Activated naive CD8-positive, alpha-beta T cell treated with anti-CD3 and anti-CD28 coated beads, Interleukin-2, amount 10 ng/mL, durations not matched to agents 7 days and 5 days (primary cell): ENCODE measurements at regions not wholly inside any gene's neighbourhood (a gene's known extent, or its start where the extent isn't known, plus 50 kb on each side); places are given as distances from the start of the nearest gene placed in this dataset.
A peak's percentile ranks its signal among the peaks of the same experiment; 100 is the strongest.
"Not testable (repeated sequence)": the region's sequence is repeated elsewhere in the genome, so short reads cannot be mapped to it uniquely, and the experiment has no call there.

Experiments used
- ATAC-seq: fragments of 150-1000 bp; cut with Tn5 transposase; one replicate; pipeline ENCODE4 v1.10.0; 2021; ENCODE audit warnings: low read depth, moderate library complexity
- POLR2A ChIA-PET: fragments of 350-600 bp; sonication (Branson Sonifier 250); formaldehyde crosslinking; loops from one replicate; lab custom pipeline; 2021; ENCODE audit warnings: antibody characterized with exemption; lab: Charles Lee
- DNase-seq: peaks from one replicate; pipeline ENCODE4 v3.0.0; 2021
- H3K27ac Mint-ChIP-seq: one replicate; pipeline ENCODE4 v1.8.0; 2022; ENCODE audit warnings: mild to moderate bottlenecking, mixed read lengths
- H3K27me3 Mint-ChIP-seq: one replicate; pipeline ENCODE4 v1.8.0; 2022; ENCODE audit warnings: mild to moderate bottlenecking, moderate library complexity, mixed read lengths
- H3K36me3 Mint-ChIP-seq: one replicate; pipeline ENCODE4 v1.8.0; 2021; ENCODE audit warnings: mild to moderate bottlenecking, mixed read lengths
- H3K4me1 Mint-ChIP-seq: one replicate; pipeline ENCODE4 v1.8.0; 2021; ENCODE audit warnings: mixed read lengths
- H3K4me3 Mint-ChIP-seq: one replicate; pipeline ENCODE4 v1.8.0; 2022; ENCODE audit warnings: mild to moderate bottlenecking, moderate library complexity, mixed read lengths
- H3K9me3 Mint-ChIP-seq: one replicate; pipeline ENCODE4 v1.8.0; 2021; ENCODE audit warnings: mixed read lengths

- DNase-seq (no peak), ATAC-seq (no peak)
- POLR2A ChIA-PET = no interaction called here
- no peaks in the 10 kb centered on the region for H3K27me3 Mint-ChIP-seq
- H3K36me3 Mint-ChIP-seq = peaks cover 54% of the 10 kb centered on the region
- H3K27ac Mint-ChIP-seq = no peak overlapping the region
- H3K9me3 Mint-ChIP-seq = no peaks in the 10 kb centered on the region
- no peak overlapping the region for H3K4me3 Mint-ChIP-seq
- no peaks in the 10 kb centered on the region for H3K4me1 Mint-ChIP-seq
These were observed 51.0 kb downstream of the IARS1 start for GRCh38 chr9:92242260-92243136.

GRCh38 chr9:92236915-92237314 is 56.6 kb downstream of the IARS1 start:
- no peak for DNase-seq
- POLR2A ChIA-PET = no interaction called here
- no peaks in the 10 kb centered on the region for H3K4me1 Mint-ChIP-seq
- peaks cover 36% of the 10 kb centered on the region for H3K36me3 Mint-ChIP-seq
- H3K27me3 Mint-ChIP-seq = no peaks in the 10 kb centered on the region
- no peak for ATAC-seq
- no peaks in the 10 kb centered on the region for H3K9me3 Mint-ChIP-seq
- H3K4me3 Mint-ChIP-seq = no peak overlapping the region
- H3K27ac Mint-ChIP-seq = no peak overlapping the region

GRCh38 chr9:92236465-92236864 is 57.0 kb downstream of the IARS1 start:
- Mint-ChIP-seq H3K27ac (no peak overlapping the region), H3K36me3 (peaks cover 34% of the 10 kb centered on the region), H3K27me3 (no peaks in the 10 kb centered on the region), H3K4me1 (no peaks in the 10 kb centered on the region), H3K4me3 (no peak overlapping the region), H3K9me3 (no peaks in the 10 kb centered on the region)
- ATAC-seq (no peak), DNase-seq (no peak)
- POLR2A ChIA-PET = no interaction called here

GRCh38 chr9:92234514-92234913 is 59.0 kb downstream of the IARS1 start:
- POLR2A ChIA-PET = no interaction called here
- Mint-ChIP-seq H3K36me3 (peaks cover 26% of the 10 kb centered on the region), H3K9me3 (no peaks in the 10 kb centered on the region), H3K4me1 (no peaks in the 10 kb centered on the region), H3K27me3 (no peaks in the 10 kb centered on the region), H3K27ac (no peak overlapping the region), H3K4me3 (no peak overlapping the region)
- DNase-seq = no peak
- ATAC-seq = no peak

GRCh38 chr9:92232190-92232589 is 61.3 kb downstream of the IARS1 start:
- no peaks in the 10 kb centered on the region for H3K4me1 Mint-ChIP-seq
- H3K27ac Mint-ChIP-seq = peak overlapping the region; percentile 2
- POLR2A ChIA-PET = no interaction called here
- H3K4me3 Mint-ChIP-seq = no peak overlapping the region
- H3K9me3 Mint-ChIP-seq = no peaks in the 10 kb centered on the region
- no peaks in the 10 kb centered on the region for H3K27me3 Mint-ChIP-seq
- H3K36me3 Mint-ChIP-seq = peaks cover 23% of the 10 kb centered on the region
- DNase-seq = no peak
- ATAC-seq = no peak

- ATAC-seq = no peak
- no peak overlapping the region for H3K4me3 Mint-ChIP-seq
- no peak overlapping the region for H3K27ac Mint-ChIP-seq
- H3K9me3 Mint-ChIP-seq = no peaks in the 10 kb centered on the region
- peaks cover 32% of the 10 kb centered on the region for H3K36me3 Mint-ChIP-seq
- H3K27me3 Mint-ChIP-seq = no peaks in the 10 kb centered on the region
- peaks cover 2% of the 10 kb centered on the region for H3K4me1 Mint-ChIP-seq
- no peak for DNase-seq
- POLR2A ChIA-PET = no interaction called here
These were observed 64.9 kb downstream of the IARS1 start for GRCh38 chr9:92228628-92229027.

- Mint-ChIP-seq H3K36me3 (peaks cover 46% of the 10 kb centered on the region), H3K4me1 (peaks cover 2% of the 10 kb centered on the region), H3K27me3 (no peaks in the 10 kb centered on the region), H3K4me3 (no peak overlapping the region), H3K27ac (no peak overlapping the region), H3K9me3 (no peaks in the 10 kb centered on the region)
- DNase-seq (no peak), ATAC-seq (no peak)
- POLR2A ChIA-PET = no interaction called here
These were observed 69.3 kb downstream of the IARS1 start for GRCh38 chr9:92224177-92224576.

- POLR2A ChIA-PET = no interaction called here
- Mint-ChIP-seq H3K9me3 (no peaks in the 10 kb centered on the region), H3K27me3 (no peaks in the 10 kb centered on the region), H3K27ac (no peak overlapping the region), H3K4me3 (no peak overlapping the region), H3K36me3 (peaks cover 47% of the 10 kb centered on the region), H3K4me1 (peaks cover 2% of the 10 kb centered on the region)
- DNase-seq = no peak
- ATAC-seq = no peak
These were observed 69.7 kb downstream of the IARS1 start for GRCh38 chr9:92223758-92224157.

GRCh38 chr9:92208693-92209524 is 84.6 kb downstream of the IARS1 start:
- Mint-ChIP-seq H3K4me1 (no peaks in the 10 kb centered on the region), H3K27ac (no peak overlapping the region), H3K9me3 (no peaks in the 10 kb centered on the region), H3K27me3 (no peaks in the 10 kb centered on the region), H3K36me3 (peaks cover 36% of the 10 kb centered on the region), H3K4me3 (no peak overlapping the region)
- ATAC-seq (no peak), DNase-seq (no peak)
- POLR2A ChIA-PET = no interaction called here

GRCh38 chr9:92206488-92206887 is 87.0 kb downstream of the IARS1 start:
- POLR2A ChIA-PET = no interaction called here
- no peaks in the 10 kb centered on the region for H3K4me1 Mint-ChIP-seq
- no peaks in the 10 kb centered on the region for H3K9me3 Mint-ChIP-seq
- ATAC-seq = no peak
- H3K36me3 Mint-ChIP-seq = peaks cover 30% of the 10 kb centered on the region
- H3K4me3 Mint-ChIP-seq = no peak overlapping the region
- no peaks in the 10 kb centered on the region for H3K27me3 Mint-ChIP-seq
- H3K27ac Mint-ChIP-seq = no peak overlapping the region
- no peak for DNase-seq

- ATAC-seq, H3K27ac Mint-ChIP-seq, H3K4me3 Mint-ChIP-seq, H3K4me1 Mint-ChIP-seq, H3K27me3 Mint-ChIP-seq, DNase-seq, H3K9me3 Mint-ChIP-seq, POLR2A ChIA-PET: not testable (repeated sequence)
- peaks cover 14% of the 10 kb centered on the region for H3K36me3 Mint-ChIP-seq
These were observed 88.7 kb upstream of the SPTLC1 start for GRCh38 chr9:92203887-92204286.

- H3K36me3 Mint-ChIP-seq, DNase-seq, POLR2A ChIA-PET, H3K4me3 Mint-ChIP-seq, ATAC-seq, H3K27ac Mint-ChIP-seq, H3K4me1 Mint-ChIP-seq: not testable (repeated sequence)
- H3K27me3 Mint-ChIP-seq = peaks cover 14% of the 10 kb centered on the region
- H3K9me3 Mint-ChIP-seq = peaks cover 11% of the 10 kb centered on the region
These were observed 83.0 kb upstream of the SPTLC1 start for GRCh38 chr9:92198237-92198636.

- Mint-ChIP-seq H3K27me3 (peaks cover 17% of the 10 kb centered on the region), H3K4me3 (no peak overlapping the region), H3K9me3 (peaks cover 11% of the 10 kb centered on the region), H3K36me3 (no peaks in the 10 kb centered on the region), H3K27ac (no peak overlapping the region), H3K4me1 (no peaks in the 10 kb centered on the region)
- POLR2A ChIA-PET = no interaction called here
- DNase-seq = no peak
- ATAC-seq = no peak
These were observed 81.7 kb upstream of the SPTLC1 start for GRCh38 chr9:92196909-92197308.

GRCh38 chr9:92196400-92196799 is 81.2 kb upstream of the SPTLC1 start:
- ATAC-seq (no peak), DNase-seq (no peak)
- Mint-ChIP-seq H3K4me3 (no peak overlapping the region), H3K27ac (no peak overlapping the region), H3K9me3 (peaks cover 11% of the 10 kb centered on the region), H3K27me3 (peaks cover 17% of the 10 kb centered on the region), H3K4me1 (no peaks in the 10 kb centered on the region), H3K36me3 (no peaks in the 10 kb centered on the region)
- POLR2A ChIA-PET = no interaction called here
